Prostate gland (tissue), 2 donors: ENCODE measurements at regions not wholly inside any gene's neighbourhood (a gene's known extent, or its start where the extent isn't known, plus 50 kb on each side); places are given as distances from the start of the nearest gene placed in this dataset.

Experiments
- CTCF ChIP-seq, 4 experiments: fragments of 200-600 bp in 2 of 4; fragments of 450-650 bp in 2 of 4; sonication (generic) in 2 of 4; IDR thresholded peaks; 1 replicate in 3 of 4; 2 replicates in 1 of 4; pipeline ENCODE4 v1.5.1; 2016 to 2019; ENCODE audit warnings: antibody characterized with exemption in 4 of 4, mild to moderate bottlenecking in 2 of 4, moderate library complexity in 2 of 4
- POLR2A ChIP-seq: fragments of 450-650 bp; IDR thresholded peaks from one replicate; pipeline ENCODE4 v1.6.1; 2016; ENCODE audit warnings: antibody characterized with exemption, mild to moderate bottlenecking

GRCh38 chr10:1894912-1895311 is 157.6 kb upstream of the ADARB2 start:
- TF ChIP-seq POLR2A (no peak), CTCF (IDR thresholded peaks at IDR 0.05) (no peak)
